Thyroid gland (tissue), 4 donors: ENCODE measurements at regions not wholly inside any gene's neighbourhood (a gene's known extent, or its start where the extent isn't known, plus 50 kb on each side); places are given as distances from the start of the nearest gene placed in this dataset.

Experiments used
- POLR2A ChIP-seq, 2 donors: fragments of 450-650 bp; IDR thresholded peaks; one replicate each; pipeline ENCODE4 v1.6.1; 2017; ENCODE audit warnings: antibody characterized with exemption in 2 of 2, mild to moderate bottlenecking in 2 of 2, moderate library complexity in 1 of 2
- TF ChIP-seq, protein P1 (sequence below), 6 experiments: fragments of 200-600 bp in 3 of 6; fragments of 450-650 bp in 3 of 6; sonication (generic) in 3 of 6; IDR thresholded peaks; one replicate each; pipeline ENCODE4 v1.5.1; 2016 to 2019; ENCODE audit warnings: antibody characterized with exemption in 6 of 6, mild to moderate bottlenecking in 2 of 6, inconsistent platforms in 1 of 6, moderate library complexity in 1 of 6

DNA sequence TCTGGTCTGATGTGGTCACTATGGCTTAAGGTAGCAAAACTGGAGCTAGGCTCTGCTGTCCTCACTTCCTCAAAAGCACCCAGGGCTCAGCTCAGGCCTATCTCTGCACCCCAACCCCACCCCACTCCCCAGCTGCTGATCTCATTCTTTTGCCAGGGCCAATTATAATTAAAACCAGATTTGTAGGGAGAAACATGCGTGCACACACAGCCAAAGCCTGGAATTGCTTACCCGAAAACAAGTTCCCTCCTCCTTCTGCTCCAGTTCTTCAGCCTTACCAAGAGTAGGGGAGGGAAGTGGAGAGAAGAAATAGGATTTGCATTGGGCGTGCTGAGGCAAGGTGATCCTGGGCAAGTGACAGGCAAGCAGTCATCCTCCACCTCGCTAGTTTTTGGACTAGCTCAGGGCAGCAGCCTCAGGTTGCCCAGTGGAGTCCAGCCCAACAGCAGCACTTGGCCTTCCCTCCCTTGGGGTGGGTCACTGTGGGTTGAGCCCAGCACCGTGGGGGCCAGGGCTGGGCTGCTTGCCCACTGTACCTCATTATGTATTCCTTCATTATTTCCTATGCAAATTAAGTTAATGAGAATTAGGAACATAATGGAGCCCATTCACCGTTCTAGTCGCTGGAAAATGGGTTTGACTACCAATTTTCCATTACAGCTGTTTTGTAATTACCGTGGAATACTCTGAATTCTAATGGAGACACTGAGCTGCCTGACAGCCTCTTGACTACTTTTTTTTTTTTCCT, 199.1 kb upstream of the CELF4 start:
- TF ChIP-seq, protein P1, sequence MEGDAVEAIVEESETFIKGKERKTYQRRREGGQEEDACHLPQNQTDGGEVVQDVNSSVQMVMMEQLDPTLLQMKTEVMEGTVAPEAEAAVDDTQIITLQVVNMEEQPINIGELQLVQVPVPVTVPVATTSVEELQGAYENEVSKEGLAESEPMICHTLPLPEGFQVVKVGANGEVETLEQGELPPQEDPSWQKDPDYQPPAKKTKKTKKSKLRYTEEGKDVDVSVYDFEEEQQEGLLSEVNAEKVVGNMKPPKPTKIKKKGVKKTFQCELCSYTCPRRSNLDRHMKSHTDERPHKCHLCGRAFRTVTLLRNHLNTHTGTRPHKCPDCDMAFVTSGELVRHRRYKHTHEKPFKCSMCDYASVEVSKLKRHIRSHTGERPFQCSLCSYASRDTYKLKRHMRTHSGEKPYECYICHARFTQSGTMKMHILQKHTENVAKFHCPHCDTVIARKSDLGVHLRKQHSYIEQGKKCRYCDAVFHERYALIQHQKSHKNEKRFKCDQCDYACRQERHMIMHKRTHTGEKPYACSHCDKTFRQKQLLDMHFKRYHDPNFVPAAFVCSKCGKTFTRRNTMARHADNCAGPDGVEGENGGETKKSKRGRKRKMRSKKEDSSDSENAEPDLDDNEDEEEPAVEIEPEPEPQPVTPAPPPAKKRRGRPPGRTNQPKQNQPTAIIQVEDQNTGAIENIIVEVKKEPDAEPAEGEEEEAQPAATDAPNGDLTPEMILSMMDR (IDR thresholded peaks at IDR 0.05): no peak
- TF ChIP-seq POLR2A (IDR thresholded peaks at IDR 0.05): no peak
